HepG2 (cell line): ENCODE measurements at regions not wholly inside any gene's neighbourhood (a gene's known extent, or its start where the extent isn't known, plus 50 kb on each side); places are given as distances from the start of the nearest gene placed in this dataset.

Experiments used
- AKNA ChIP-seq: sonication (generic); formaldehyde crosslinking; IDR thresholded peaks from 2 replicates; pipeline ENCODE4 v1.4.0; 2020; ENCODE audit warnings: missing genetic modification reagents, borderline replicate concordance
- FOXA3 ChIP-seq: IDR thresholded peaks from 2 replicates; pipeline ENCODE4 v1.6.1; 2016; ENCODE audit warnings: missing genetic modification reagents, missing compliant biosample characterization
- KDM5A ChIP-seq: fragments of 200-600 bp; sonication (generic); IDR thresholded peaks from 2 replicates; pipeline ENCODE4 v1.7.0; 2018; ENCODE audit warnings: antibody characterized with exemption, mild to moderate bottlenecking, low read length, borderline replicate concordance
- SATB2 ChIP-seq: sonication (generic); formaldehyde crosslinking; IDR thresholded peaks from 2 replicates; pipeline ENCODE4 v1.5.0; 2020; ENCODE audit warnings: missing genetic modification reagents
- ZNF614 ChIP-seq: IDR thresholded peaks from 2 replicates; pipeline ENCODE4 v1.6.1; 2018; ENCODE audit warnings: missing biosample characterization, missing genetic modification reagents, inconsistent platforms, borderline replicate concordance
- TF ChIP-seq, protein P1 (sequence below): IDR thresholded peaks from 2 replicates; pipeline ENCODE4 v1.4.0; 2020; ENCODE audit warnings: mild to moderate bottlenecking, missing genetic modification reagents

GRCh38 chr7:86411814-86412213 is 231.9 kb upstream of the GRM3 start (continued):
- TF ChIP-seq AKNA (CRISPR knock-in tag) (no peak), ZNF614 (CRISPR knock-in tag) (no peak), FOXA3 (CRISPR knock-in tag) (no peak), SATB2 (no peak), KDM5A (no peak)
- TF ChIP-seq, protein P1, sequence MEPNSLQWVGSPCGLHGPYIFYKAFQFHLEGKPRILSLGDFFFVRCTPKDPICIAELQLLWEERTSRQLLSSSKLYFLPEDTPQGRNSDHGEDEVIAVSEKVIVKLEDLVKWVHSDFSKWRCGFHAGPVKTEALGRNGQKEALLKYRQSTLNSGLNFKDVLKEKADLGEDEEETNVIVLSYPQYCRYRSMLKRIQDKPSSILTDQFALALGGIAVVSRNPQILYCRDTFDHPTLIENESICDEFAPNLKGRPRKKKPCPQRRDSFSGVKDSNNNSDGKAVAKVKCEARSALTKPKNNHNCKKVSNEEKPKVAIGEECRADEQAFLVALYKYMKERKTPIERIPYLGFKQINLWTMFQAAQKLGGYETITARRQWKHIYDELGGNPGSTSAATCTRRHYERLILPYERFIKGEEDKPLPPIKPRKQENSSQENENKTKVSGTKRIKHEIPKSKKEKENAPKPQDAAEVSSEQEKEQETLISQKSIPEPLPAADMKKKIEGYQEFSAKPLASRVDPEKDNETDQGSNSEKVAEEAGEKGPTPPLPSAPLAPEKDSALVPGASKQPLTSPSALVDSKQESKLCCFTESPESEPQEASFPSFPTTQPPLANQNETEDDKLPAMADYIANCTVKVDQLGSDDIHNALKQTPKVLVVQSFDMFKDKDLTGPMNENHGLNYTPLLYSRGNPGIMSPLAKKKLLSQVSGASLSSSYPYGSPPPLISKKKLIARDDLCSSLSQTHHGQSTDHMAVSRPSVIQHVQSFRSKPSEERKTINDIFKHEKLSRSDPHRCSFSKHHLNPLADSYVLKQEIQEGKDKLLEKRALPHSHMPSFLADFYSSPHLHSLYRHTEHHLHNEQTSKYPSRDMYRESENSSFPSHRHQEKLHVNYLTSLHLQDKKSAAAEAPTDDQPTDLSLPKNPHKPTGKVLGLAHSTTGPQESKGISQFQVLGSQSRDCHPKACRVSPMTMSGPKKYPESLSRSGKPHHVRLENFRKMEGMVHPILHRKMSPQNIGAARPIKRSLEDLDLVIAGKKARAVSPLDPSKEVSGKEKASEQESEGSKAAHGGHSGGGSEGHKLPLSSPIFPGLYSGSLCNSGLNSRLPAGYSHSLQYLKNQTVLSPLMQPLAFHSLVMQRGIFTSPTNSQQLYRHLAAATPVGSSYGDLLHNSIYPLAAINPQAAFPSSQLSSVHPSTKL (CRISPR knock-in tag), result no peak
